Stimulated activated CD4-positive, alpha-beta T cell treated with anti-CD3 and anti-CD28 coated beads, Interleukin-12 subunit alpha, Interleukin-12 subunit beta, amount 100 ng/mL, for 4 hours (primary cell): ENCODE measurements at regions not wholly inside any gene's neighbourhood (a gene's known extent, or its start where the extent isn't known, plus 50 kb on each side); places are given as distances from the start of the nearest gene placed in this dataset.

Source experiments
- DNase-seq: peaks from one replicate; pipeline ENCODE4 v3.0.0-alpha.2; 2020

DNA sequence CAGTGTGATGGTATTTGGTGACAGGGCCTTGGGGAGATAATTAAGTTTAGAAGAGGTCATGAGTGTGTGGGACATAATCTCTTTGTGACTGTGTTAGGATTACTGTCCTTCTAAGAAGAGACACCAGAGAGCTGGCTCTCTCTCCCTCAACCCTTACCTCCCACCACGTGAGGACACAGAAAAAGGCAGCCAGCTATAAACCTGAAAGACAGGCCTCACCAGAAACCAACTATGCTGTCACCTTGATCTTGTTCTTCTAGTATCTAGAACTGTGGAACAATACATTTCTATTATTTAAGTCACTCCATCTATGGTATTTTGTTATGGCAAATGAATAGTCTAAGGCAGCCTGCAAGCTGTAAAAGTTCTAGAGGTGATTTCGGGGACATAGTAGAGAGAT lies 203.7 kb downstream of the OTOR start:
- DNase-seq: no peak

DNA sequence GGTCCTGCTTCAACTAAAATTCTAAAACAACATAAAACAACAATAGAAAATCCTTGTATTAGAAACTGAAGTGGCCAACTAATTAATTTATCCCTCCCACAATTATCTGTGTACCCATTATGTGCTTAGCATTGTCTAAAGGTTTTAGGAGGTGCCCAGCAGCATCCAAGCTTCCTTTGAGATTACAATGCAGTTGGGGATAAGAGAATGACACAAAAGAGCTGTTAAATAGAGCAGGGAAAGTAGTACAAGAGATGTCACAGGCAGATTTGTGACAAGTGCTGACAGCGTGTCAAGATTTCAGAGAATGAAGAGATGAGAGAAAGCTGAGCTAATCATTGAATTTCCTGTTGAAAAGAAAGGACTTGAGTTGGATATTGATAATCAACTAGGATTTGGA lies 204.8 kb downstream of the OTOR start:
- DNase-seq: no peak

DNA sequence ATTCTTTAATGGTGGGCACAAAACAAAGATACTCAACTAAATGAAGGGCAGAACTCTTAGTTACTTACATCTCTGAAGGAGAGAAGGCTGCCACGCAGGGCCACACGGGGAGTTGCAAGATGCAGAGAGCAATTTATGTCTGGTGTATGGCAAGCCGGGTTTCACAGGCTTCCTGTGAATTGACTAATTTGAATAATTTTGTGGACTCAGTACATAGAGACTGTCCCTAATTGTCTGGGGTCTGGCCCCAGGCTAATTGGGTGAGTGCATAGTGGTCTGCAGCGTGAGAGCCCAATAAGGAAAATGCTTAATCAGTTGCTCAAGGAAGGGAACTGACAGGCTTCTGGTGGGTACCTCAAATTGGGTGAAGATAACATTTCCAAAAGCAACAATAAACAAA lies 205.7 kb downstream of the OTOR start:
- no peak for DNase-seq

DNA sequence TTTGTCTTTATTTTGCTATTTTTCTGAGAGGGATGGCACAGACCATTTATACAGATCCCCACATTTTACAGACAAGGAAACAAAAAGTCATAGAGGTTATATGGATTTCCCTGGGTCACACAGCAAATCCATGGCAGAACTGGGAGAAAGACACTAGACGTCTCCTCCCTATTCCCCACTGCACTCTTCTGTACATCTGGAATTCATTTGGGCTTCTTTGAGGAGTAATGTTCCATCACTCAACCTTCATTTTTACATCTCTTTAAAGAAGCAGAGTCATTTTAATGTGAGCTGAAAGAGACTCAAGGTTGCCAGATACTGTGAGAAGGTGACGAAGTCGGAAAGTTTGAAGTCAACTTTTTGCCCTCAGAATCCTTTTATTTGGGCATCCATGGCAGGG lies 207.3 kb downstream of the OTOR start:
- no peak for DNase-seq

DNA sequence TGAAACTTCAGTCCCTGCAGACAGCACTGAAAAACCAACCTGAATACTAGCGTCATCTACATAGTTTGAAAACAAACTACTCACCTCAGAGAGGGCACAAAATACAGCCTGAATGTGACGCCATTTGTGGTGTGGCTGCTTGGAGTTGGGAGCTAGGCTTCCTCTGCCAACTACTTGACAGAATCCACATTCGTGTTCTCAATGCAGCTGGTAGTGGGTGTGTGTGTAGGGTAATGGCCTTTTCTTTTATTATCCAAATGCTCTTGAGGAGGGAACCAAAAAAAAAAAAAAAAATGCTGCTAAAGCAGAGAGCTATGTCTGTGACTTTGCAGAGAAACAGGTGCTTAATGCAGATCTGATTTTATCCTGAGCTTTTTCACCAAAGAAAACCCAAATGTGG lies 207.8 kb downstream of the OTOR start:
- no peak for DNase-seq

DNA sequence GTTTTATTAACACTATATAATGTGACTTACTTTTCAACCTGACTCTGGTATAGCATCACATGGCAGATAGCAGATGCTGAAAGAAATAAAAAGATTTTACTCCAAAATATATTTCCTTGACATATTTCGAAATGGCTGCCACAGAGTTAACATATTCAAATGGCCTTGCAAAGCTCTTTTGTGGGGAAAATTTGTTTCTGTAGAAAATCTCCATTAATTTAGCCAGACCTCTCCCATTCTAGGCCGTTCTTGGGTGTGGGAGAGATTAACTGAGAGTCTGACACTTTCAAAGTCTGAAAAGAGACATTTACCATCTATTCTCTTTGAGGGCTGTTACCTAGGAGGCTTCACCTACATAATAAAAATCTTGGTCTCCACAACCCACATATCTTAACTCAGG lies 217.2 kb downstream of the OTOR start:
- no peak for DNase-seq

DNA sequence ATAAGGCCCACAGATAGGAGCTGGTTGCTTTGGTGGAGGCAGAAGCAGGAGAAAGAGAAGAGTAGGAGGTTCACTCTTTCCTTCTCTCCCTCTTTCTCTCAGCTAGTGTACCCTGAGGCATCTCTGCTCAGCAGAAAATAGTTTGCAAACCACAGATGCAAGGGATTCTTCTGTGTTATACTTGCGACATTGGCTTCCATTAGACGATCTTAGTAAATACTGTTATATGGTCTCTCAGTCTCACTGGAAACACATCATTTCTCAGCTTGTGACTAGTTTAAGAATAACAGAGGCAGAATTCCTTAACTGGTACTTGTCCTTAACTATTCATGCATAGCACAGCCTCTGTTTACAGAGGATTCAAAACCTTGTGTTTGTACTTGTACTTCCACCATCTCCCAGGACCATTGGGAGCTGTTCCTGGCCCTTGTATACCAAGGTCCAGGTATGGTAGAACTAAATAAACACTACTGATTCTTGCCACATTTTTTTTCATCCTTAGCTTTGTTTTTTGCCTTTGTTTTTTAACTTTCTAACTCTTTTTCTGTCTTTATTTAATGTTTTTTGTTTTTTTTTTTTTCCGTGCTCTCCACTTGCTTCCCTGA lies 218.2 kb downstream of the OTOR start:
- no peak for DNase-seq

DNA sequence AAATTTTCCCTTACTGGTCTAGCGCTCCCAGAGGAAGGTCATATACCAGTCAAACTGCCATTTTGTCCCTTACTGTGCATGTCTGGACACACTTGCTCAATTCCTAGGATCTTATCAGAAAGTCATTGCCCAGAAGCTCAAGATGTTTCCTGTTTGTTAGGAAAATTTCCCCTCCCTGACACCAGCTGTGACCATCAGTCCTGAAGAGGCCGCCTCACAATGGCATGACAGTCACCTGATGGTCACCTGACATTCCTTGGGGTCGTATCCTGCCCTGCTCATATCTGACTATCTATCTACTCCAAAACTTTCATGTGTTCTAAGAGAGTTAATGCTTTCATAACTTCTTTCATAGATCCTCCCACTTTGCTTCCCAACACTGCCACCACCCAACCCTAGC lies 219.9 kb downstream of the OTOR start:
- no peak for DNase-seq

DNA sequence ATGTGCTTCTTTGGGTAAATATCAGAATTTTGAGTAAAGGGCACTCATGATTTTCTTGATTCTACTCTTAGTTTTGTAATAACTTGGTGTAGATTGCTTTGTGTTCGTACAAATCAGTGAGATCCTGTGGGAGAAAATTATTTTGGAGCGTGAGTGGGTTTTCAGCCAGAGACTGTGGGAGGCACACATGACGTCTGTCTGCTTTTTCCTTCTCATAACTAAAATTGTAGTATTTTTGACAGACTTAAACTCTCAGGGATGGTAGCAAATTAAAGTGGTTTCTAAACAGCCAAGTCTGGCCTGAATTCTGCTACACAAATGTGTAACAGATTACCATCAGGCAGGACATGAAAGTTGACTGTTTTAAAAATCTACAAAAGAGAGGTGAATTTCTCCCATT lies 222.6 kb downstream of the OTOR start:
- no peak for DNase-seq

DNA sequence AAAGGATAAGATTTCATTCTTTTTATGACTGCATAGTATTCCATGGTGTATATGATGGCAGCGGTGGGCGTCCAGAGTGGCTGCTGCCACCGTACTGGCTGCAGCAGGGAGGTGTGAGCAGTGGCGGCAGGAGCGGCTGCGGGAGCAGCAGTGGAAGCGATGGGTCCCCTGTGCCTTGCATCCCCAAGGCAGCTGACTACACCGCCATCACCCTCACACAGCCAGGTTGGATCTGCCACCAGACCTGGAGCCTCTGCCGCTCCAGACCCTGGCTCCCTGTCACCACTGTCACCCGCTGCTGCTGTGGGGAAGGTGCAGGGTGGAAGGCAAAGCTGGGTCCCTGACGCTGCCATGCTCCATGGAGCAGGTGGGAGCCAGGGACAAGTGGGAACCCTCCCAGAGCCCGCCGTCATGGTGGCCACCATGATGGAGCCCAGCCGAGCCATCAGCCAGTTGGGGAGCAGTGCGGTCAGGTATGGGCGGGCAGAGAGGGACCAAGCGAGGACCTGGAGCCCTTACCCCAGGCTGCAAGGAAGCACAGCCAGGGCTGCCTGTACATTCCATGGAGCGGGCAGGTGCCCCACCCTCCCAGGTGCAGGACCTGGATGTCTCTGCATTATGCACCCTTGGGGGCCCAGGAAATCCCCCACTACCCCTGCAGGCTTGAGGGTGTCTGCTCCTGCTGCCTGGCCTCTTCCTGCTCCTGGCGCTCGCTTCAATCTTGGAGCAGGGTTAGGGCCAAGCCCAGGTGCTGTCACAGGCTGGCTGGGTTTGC lies 226.1 kb downstream of the OTOR start:
- no peak for DNase-seq

DNA sequence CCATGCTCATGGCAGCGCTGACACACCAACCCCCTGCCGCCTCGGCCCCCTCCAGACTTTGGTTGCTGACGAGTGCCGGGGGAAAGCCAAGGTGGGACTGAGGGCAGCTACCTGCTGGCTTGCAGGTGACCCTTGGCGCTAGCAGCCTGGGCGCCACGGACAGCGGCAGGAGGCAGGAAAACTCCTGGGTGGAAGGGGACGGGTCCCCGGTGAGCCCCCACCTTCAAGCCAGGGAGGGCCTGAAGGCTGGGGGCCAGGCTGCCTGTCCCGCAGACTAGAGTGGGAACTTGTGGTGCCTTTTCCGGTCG lies 226.7 kb downstream of the OTOR start:
- no peak for DNase-seq

DNA sequence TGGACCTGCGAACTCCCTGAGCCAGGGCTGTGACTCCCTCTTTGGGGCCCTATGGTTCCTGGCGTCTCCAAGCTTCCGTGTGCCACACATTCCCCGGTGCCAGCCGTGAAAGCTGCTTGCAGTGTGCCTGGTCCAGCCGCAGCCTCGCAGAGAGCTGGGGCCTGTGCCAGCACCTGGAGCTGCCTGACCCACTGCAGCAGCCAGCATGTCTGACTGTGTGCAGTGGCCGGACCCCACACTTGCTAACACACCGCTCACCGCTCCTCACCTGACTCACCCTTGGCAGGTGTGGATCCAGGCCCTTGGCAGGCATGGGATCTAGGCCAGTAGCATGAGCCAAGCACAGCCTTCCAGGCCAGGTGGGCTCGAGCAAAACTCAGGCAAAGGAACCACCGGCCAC lies 227.5 kb downstream of the OTOR start:
- no peak for DNase-seq

DNA sequence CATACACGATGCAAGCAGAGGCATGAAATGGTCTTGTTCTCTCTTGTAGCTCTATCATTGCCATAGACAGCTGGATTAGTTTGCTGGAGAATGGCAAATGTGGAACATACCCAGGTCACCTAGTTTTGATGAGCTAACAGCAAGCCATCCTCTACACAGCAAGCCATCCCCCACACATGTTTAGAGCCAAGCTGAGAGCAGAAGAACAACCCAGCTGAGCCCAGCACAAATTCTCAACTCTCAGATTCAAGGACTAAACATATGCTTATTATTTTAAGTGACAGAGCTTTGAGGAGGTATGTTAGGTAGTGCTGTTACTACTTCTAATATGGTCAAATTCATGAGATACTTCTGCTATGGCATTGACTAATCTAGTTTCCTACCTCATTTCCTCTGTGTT lies 230.3 kb downstream of the OTOR start:
- DNase-seq: no peak

DNA sequence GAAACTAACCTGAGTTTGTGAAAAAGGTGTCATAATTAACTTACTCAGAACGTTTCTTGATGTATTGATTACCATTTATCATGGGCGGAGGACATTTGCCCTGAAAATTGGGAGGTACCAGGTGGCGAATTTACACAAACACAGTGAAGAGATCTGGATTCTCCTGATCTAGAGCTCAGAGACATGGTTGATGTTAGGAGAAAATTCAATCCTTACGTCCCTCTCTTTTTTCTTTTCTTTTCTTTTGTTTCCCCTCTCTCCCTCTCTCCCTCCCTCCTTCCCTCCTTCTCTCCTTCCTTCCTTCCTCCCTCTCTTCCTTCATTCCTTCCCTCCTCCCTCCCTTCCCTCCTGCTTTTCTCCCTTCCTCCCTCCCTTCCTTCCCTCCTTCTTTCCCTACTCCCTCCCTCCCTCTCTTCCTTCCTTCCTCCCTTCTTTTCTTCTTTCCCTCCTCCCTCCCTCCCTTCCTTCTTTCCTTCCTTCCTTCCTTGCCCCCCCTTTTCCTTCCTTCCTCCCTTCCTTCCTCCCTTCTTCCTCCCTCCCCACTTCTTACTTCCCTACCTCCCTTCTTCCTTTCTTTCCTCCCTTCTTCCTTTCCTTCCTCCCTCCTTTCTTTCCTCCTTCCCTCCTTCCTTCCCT lies 234.1 kb downstream of the OTOR start:
- no peak for DNase-seq

DNA sequence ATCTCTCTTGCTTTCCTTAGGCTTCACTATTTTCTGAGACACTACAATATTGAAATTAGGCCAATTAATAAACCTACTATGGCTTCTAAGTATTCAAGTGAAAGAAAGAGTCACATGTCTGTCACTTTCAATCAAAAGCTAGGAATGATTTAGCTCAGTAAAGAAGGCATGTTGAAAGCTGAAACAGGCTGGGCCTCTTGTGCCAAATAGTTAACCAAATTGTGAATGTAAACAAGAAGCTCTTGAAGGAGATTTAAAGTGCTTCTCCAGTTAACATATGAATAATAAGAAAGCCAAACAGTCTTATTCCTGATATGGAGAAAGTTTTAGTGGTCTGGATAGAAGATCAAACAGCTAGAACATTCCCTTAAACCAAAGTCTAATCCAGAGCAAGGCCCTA lies 236.3 kb downstream of the OTOR start:
- DNase-seq: no peak

DNA sequence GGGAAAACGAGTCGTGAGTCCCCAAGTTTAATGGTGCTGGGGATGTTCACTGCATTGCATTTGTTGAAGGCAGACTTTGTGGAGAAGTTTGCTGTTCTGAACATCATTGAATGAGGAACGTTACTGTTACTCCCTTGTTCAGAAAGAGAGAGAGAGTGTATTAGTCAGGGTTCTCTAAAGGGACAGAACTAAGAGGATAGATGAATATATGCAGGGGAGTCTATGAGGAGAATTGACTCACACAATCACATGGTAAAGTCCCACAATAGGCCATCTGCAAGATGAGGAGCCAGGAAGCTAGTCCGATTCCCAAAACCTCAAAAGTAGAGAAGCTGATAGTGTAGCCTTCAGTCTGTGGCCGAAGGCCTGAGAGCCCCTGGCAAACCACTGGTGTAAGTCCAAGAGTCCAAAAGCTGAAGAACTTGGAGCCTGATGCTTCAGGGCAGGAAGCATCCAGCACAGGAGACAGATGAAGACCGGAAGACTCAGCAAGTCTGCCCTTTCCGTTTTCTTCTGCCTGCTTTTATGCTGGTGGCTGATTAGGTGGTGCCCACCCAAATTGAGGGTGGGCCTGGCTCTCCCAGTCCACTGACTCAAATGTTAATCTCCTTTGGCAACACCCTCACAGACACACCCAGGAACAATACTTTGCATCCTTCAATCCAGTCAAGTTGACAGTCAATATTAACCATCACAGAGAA lies 223.5 kb upstream of the PCSK2 start:
- no peak for DNase-seq

DNA sequence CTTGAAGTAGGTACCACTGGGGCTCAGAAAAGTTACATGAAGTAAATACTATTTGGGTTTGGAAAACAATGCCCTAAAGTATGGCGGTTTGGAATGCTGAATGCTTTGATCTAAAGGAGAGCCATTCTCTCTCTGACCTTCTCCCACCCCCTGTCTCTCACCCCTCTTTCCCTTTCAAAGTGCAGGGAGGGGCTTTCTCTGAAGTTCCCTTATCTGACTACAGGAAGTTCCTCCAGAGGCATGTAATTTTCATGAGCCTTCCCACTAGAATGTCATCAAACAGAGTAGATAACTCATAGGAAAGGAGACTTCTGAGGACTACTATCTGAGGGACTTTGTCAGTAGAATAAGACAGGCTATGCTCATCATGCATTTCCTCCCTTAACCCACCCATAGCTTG lies 216.7 kb upstream of the PCSK2 start:
- DNase-seq: no peak

DNA sequence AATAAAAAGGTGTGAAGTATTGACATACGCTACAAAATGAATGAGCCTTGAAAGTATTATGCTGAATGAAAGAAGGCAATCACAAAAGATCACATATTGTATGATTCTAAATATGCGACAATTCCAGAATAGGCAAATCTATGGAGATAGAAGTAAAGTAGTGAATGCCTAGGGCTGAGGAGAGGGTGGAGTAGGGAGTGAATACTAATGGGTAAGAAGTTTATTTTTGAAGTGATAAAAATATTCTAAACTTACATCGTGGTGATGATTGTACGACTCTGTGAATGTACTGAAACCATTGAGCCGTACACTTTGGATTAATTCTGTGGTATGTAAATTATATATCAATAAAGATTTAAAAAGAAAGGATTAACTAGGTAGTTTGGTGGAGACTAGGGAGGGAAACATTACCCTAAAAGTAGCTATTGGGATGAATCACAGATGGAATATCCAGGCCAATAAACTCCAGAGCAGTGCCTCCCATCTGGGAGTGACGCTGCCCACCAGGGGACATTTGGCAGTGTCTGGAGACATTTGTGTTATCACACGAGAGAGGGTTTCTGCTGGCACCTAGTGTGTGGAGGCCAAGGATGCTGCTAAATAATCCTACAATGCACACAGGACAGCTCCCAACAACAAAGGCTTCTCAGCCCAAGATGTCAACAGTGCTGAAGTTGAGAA lies 214.2 kb upstream of the PCSK2 start:
- no peak for DNase-seq

DNA sequence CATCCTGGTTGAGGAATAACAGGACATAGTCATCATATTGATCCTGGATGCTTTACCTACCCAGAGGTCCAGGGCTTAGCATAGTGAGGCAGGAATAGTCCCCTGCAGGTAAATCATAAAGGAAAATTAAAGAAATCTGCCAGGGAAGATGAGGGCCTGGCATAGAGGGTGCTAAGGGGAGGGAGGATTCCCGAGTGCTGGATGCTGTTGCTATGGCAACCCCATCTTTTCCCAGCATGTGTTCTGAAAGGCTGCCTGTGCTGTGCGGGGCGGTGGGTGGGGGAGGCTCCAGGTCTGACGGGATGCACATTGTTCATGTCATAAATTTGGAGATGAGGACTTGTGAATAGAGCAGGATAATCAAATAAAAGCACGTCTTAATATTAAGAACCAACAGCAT lies 212.6 kb upstream of the PCSK2 start:
- DNase-seq: no peak

DNA sequence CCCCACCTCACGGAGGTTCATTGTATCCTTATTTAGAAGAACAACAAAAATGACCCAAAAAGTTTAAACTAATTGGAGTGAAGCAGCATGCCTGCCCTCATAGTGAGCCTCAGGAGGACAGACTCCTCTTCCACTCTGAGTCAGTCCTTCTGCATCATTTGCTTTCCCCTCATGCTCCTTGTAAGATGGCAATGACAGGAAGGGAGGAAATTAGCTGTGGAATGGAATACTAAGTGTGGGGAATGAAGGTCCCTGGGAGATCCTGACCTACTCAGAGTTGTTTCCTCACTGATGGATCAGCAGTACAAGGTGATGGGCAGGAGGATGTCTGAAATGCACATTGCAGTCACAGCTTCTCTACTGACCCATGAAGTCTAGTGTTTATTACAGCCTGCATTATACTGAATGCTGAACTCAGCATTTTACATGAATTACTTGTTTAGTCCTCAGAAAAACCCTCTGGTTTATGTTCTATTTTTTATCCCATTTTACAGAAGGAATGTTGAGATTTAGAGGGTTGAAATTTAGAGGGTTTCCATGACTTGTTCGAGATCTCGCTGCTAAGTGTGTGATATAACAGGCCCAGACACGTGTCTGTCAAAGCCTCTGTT lies 212.0 kb upstream of the PCSK2 start:
- no peak for DNase-seq

DNA sequence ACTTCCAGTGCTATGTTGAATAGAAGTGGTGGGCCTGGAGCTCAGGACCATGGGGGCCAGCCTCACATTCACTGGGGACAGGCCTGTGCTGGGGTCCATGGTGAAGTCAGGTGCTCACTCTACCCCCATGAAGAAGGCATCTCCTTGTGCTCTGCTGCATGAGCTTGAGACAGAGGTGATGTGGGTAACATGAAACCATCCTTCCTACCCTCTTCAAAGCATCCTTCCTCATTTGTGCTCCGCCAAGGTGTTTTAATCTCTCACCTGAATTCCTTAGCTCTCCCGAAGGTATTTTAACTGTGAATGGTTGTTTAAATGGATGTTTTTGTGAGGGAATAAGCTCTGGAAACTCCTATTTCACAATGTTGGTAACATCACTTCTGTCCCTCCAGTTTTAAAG lies 209.6 kb upstream of the PCSK2 start:
- no peak for DNase-seq

DNA sequence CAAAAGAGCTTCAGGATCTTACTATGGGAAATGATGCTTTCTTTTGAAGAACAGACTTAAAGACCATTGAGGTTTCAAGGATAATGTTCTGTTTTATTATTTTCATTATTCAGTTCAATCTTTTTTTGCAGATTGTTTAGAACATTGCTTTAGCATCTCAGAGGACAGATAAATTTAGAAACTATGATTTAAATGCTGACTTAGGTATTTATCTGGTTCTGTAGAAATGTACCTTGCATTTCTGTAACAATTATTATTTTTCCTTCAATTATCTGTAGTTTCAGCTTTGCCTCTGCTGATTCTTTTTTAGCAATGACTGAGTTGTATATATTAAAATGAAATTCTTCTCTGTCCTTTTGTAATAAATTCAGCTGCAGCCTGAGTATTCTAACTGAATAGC lies 205.4 kb upstream of the PCSK2 start:
- no peak for DNase-seq

DNA sequence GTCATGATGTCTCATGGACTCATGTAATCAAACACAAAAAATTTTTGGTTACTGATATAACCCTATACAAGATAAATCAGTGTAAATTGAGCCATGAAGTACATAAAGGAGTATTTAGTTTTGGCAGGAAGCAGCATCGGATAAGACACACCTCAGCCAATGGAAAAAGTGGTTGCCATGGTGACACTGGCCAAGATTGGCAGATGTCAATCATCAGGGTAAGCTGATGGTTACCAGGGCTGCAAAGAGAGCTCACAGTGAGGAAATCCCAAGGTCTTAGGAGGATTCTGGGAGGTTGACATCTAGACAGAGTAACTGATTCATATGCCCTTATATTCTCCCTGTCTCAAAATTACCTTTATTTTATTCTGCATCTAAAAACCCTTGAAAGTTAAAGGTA lies 203.8 kb upstream of the PCSK2 start:
- DNase-seq: no peak
